GM10266 (cell line): ENCODE measurements at regions not wholly inside any gene's neighbourhood (a gene's known extent, or its start where the extent isn't known, plus 50 kb on each side); places are given as distances from the start of the nearest gene placed in this dataset.

ENCODE experiments used
- DNase-seq: peaks from one replicate; pipeline ENCODE4 v3.0.0; 2012; ENCODE audit errors: extremely low spot score
- CTCF ChIP-seq: IDR thresholded peaks from 2 replicates; pipeline ENCODE4 v1.5.1; 2012; ENCODE audit warnings: mild to moderate bottlenecking, low read depth; ENCODE audit not compliant: control insufficient read depth, insufficient read depth; ENCODE audit errors: missing control alignments

- no peak for TF ChIP-seq CTCF
- no peak for DNase-seq
Measured at GRCh38 chr9:31302620-31303418, 1081.6 kb upstream of the ACO1 start.

- no peak for TF ChIP-seq CTCF
- no peak for DNase-seq
Measured at GRCh38 chr9:31304576-31304975, 1079.9 kb upstream of the ACO1 start.

- no peak for DNase-seq
- TF ChIP-seq CTCF, result no peak
Measured at GRCh38 chr9:31314241-31314640, 1070.2 kb upstream of the ACO1 start.

- no peak for DNase-seq
- TF ChIP-seq CTCF, result no peak
Measured at GRCh38 chr9:31320494-31320893, 1063.9 kb upstream of the ACO1 start.

GRCh38 chr9:31321256-31321655, 1063.2 kb upstream of the ACO1 start:
- no peak for DNase-seq
- no peak for TF ChIP-seq CTCF

GRCh38 chr9:31321686-31322085, 1062.8 kb upstream of the ACO1 start:
- no peak for TF ChIP-seq CTCF
- DNase-seq, result no peak

- DNase-seq, result no peak
Measured at GRCh38 chr9:31323726-31324444, 1060.6 kb upstream of the ACO1 start.

More at GRCh38 chr9:31323726-31324444, 1060.6 kb upstream of the ACO1 start:
- TF ChIP-seq CTCF, result no peak
